ENCODE measurements at regions not wholly inside any gene's neighbourhood (a gene's known extent, or its start where the extent isn't known, plus 50 kb on each side); places are given as distances from the start of the nearest gene placed in this dataset.

GRCh38 chr10:81002382-81002781 lies 464.7 kb downstream of the SH2D4B start:
- intact Hi-C loops (cut with micrococcal nuclease), result no loop called here
- Histone ChIP-seq H3K4me1 (no peaks in the 10 kb centered on the region), H3K36me3 (no peaks in the 10 kb centered on the region), H3K9me3 (replicated peaks) (no peaks in the 10 kb centered on the region), H3K4me3 (no peak overlapping the region), H3K27me3 (ENCODE audit: low read depth) (no peaks in the 10 kb centered on the region), H3K27ac (replicated peaks) (no peak overlapping the region)
- no peak for TF ChIP-seq CTCF (IDR thresholded peaks at IDR 0.05; ENCODE audit: borderline replicate concordance)
- DNase-seq, result no peak

GRCh38 chr10:81007872-81008271 lies 470.2 kb downstream of the SH2D4B start:
- H3K27me3 ChIP-seq (ENCODE audit: low read depth), result no peaks in the 10 kb centered on the region
- no peak overlapping the region for H3K4me3 ChIP-seq
- no peak for DNase-seq
- intact Hi-C loops (cut with micrococcal nuclease), result no loop called here
- H3K36me3 ChIP-seq, result no peaks in the 10 kb centered on the region
- H3K9me3 ChIP-seq (replicated peaks), result no peaks in the 10 kb centered on the region
- no peaks in the 10 kb centered on the region for H3K4me1 ChIP-seq
- H3K27ac ChIP-seq (replicated peaks), result no peak overlapping the region
- no peak for TF ChIP-seq CTCF (IDR thresholded peaks at IDR 0.05; ENCODE audit: borderline replicate concordance)

GRCh38 chr10:81008726-81009125 lies 471.0 kb downstream of the SH2D4B start:
- intact Hi-C loops (cut with micrococcal nuclease), result no loop called here
- no peak for TF ChIP-seq CTCF (IDR thresholded peaks at IDR 0.05; ENCODE audit: borderline replicate concordance)
- no peak for DNase-seq
- Histone ChIP-seq H3K9me3 (replicated peaks) (no peaks in the 10 kb centered on the region), H3K27me3 (ENCODE audit: low read depth) (no peaks in the 10 kb centered on the region), H3K27ac (replicated peaks) (no peak overlapping the region), H3K4me1 (no peaks in the 10 kb centered on the region), H3K36me3 (no peaks in the 10 kb centered on the region), H3K4me3 (no peak overlapping the region)

- DNase-seq, result no peak
- H3K4me1 ChIP-seq, result no peaks in the 10 kb centered on the region
- no peak overlapping the region for H3K4me3 ChIP-seq
- no peaks in the 10 kb centered on the region for H3K9me3 ChIP-seq (replicated peaks)
- no peaks in the 10 kb centered on the region for H3K36me3 ChIP-seq
- intact Hi-C loops (cut with micrococcal nuclease), result no loop called here
- no peaks in the 10 kb centered on the region for H3K27me3 ChIP-seq (ENCODE audit: low read depth)
- TF ChIP-seq CTCF (IDR thresholded peaks at IDR 0.05; ENCODE audit: borderline replicate concordance), result no peak
- no peak overlapping the region for H3K27ac ChIP-seq (replicated peaks)
Observed at GRCh38 chr10:81009296-81009695, 471.6 kb downstream of the SH2D4B start.

- Histone ChIP-seq H3K36me3 (no peaks in the 10 kb centered on the region), H3K9me3 (replicated peaks) (no peaks in the 10 kb centered on the region), H3K4me3 (no peak overlapping the region), H3K27me3 (ENCODE audit: low read depth) (peaks cover 3% of the 10 kb centered on the region), H3K4me1 (no peaks in the 10 kb centered on the region), H3K27ac (replicated peaks) (no peak overlapping the region)
- intact Hi-C loops (cut with micrococcal nuclease), result no loop called here
- no peak for TF ChIP-seq CTCF (IDR thresholded peaks at IDR 0.05; ENCODE audit: borderline replicate concordance)
- DNase-seq, result no peak
Observed at GRCh38 chr10:81013771-81014170, 476.1 kb downstream of the SH2D4B start.
